Vagina (tissue), 2 donors: ENCODE measurements at regions not wholly inside any gene's neighbourhood (a gene's known extent, or its start where the extent isn't known, plus 50 kb on each side); places are given as distances from the start of the nearest gene placed in this dataset.

Experiments
- CTCF ChIP-seq, 3 experiments: fragments of 450-650 bp in 2 of 3; fragments of 200-600 bp in 1 of 3; sonication (generic) in 1 of 3; IDR thresholded peaks; one replicate each; pipeline ENCODE4 v1.5.1; 2017 to 2019; ENCODE audit warnings: antibody characterized with exemption in 3 of 3, mild to moderate bottlenecking in 2 of 3, moderate library complexity in 2 of 3
- POLR2A ChIP-seq, 2 donors: fragments of 450-650 bp; IDR thresholded peaks; one replicate each; pipeline ENCODE4 v1.6.1; 2017; ENCODE audit warnings: antibody characterized with exemption in 2 of 2, mild to moderate bottlenecking in 2 of 2, moderate library complexity in 2 of 2
- POLR2AphosphoS5 ChIP-seq, 2 donors: sonication (generic); formaldehyde crosslinking; IDR thresholded peaks; one replicate each; pipeline ENCODE4 v1.9.0; 2017; ENCODE audit warnings: antibody characterized with exemption in 2 of 2, mild to moderate bottlenecking in 2 of 2, low read depth in 1 of 2; ENCODE audit not compliant: insufficient read depth in 1 of 2

GRCh38 chr5:15992918-15993317 is 186.7 kb downstream of the MARCHF11 start:
- no peak for TF ChIP-seq CTCF (IDR thresholded peaks at IDR 0.05)
- TF ChIP-seq POLR2A (IDR thresholded peaks at IDR 0.05): no peak
- TF ChIP-seq POLR2AphosphoS5 (IDR thresholded peaks at IDR 0.05; ENCODE audit: insufficient read depth in 1 of 2, low read depth in 1 of 2): no peak
